Body of pancreas (tissue), 4 donors: ENCODE measurements at regions not wholly inside any gene's neighbourhood (a gene's known extent, or its start where the extent isn't known, plus 50 kb on each side); places are given as distances from the start of the nearest gene placed in this dataset.

Source experiments
- ATAC-seq: fragments of 150-250 bp; one replicate; pipeline ENCODE4 v1.9.1; 2016
- DNase-seq, 4 donors: peaks; one replicate each; pipeline ENCODE4 v3.0.0-alpha.2; 2019
- H3K27ac ChIP-seq, 4 donors: fragments of 200-600 bp; sonication (generic); 1 replicate in 3 of 4; 2 replicates in 1 of 4; pipeline versions ENCODE4 v1.5.1 to v1.6.1; 2016 to 2019; ENCODE audit warnings: mild to moderate bottlenecking in 1 of 4, mixed read lengths in 1 of 4, moderate library complexity in 1 of 4
- H3K27me3 ChIP-seq, 2 donors: fragments of 200-600 bp; sonication (generic); one replicate each; pipeline ENCODE4 v1.6.0; 2016; ENCODE audit warnings: mild to moderate bottlenecking in 1 of 2
- H3K36me3 ChIP-seq, 2 donors: fragments of 200-600 bp; sonication (generic); replicated peaks in 1 of 2; 2 replicates each; pipeline ENCODE4 v1.5.1; 2016; ENCODE audit warnings: low read depth in 2 of 2; ENCODE audit not compliant: insufficient read depth in 1 of 2
- H3K4me1 ChIP-seq: fragments of 200-600 bp; sonication (generic); one replicate; pipeline ENCODE4 v1.6.0; 2016
- H3K4me3 ChIP-seq, 2 donors: fragments of 200-600 bp; sonication (generic); 1 replicate in 1 of 2; 2 replicates in 1 of 2; pipeline ENCODE4 v1.5.1; 2016 to 2019
- H3K9me3 ChIP-seq, 3 donors: fragments of 200-600 bp; sonication (generic); 1 replicate in 2 of 3; 2 replicates in 1 of 3; pipeline ENCODE4 v1.5.1; 2016
- CTCF ChIP-seq, 7 experiments: fragments of 450-650 bp in 4 of 7; fragments of 200-600 bp in 3 of 7; sonication (generic) in 3 of 7; IDR thresholded peaks; one replicate each; pipeline ENCODE4 v1.5.1; 2016 to 2019; ENCODE audit warnings: antibody characterized with exemption in 7 of 7
- POLR2A ChIP-seq, 3 donors: fragments of 450-650 bp; IDR thresholded peaks; one replicate each; pipeline ENCODE4 v1.6.1; 2016; ENCODE audit warnings: antibody characterized with exemption in 3 of 3, mild to moderate bottlenecking in 2 of 3
- WGBS, 2 donors: methylation state at CpG; one replicate each; pipeline ENCODE4 v1.1.5; 2017; 5-methylcytosine and 5-hydroxymethylcytosine counted together
- intact Hi-C: fragments of 100-400 bp; cut with DNase I; formaldehyde crosslinking; loops from one replicate; pipeline ENCODE4 v1.15.1; 2023

GRCh38 chr10:106044503-106044902, 1120.0 kb downstream of the SORCS1 start:
- no peak for DNase-seq
- no peaks in the 10 kb centered on the region for H3K9me3 ChIP-seq
- no peaks in the 10 kb centered on the region for H3K4me1 ChIP-seq
- no peak overlapping the region for H3K4me3 ChIP-seq
- no peaks in the 10 kb centered on the region for H3K36me3 ChIP-seq
- WGBS, 2 donors: 23 to 41% methylated on average over 2 of the region's 2 CpGs
- no peak overlapping the region for H3K27ac ChIP-seq
- ATAC-seq: no peak
- no peaks in the 10 kb centered on the region for H3K27me3 ChIP-seq
- TF ChIP-seq POLR2A (IDR thresholded peaks at IDR 0.05): no peak
- no peak for TF ChIP-seq CTCF (IDR thresholded peaks at IDR 0.05)
- intact Hi-C loops: no loop called here

DNA sequence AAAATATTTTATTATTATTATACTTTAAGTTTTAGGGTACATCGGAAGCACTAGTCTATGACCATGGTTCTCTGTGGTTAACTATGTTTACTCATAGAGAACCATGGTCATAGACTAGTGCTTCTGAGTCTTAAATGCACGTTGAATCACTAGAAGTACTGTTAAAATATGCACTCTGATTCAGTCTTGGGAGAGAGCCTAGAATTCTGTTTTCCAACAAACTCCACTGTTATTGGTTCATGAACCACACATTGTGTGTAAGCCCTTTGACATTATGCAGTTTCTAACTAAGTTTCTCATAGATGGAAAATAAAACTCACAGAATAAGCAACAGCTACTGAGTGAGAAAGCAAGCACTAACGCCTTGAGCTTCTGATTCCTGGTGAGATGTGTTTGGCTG, 1120.6 kb downstream of the SORCS1 start:
- WGBS, 2 donors: 54 to 58% methylated on average over 3 of the region's 3 CpGs
- intact Hi-C loops: no loop called here
- Histone ChIP-seq H3K27me3 (no peaks in the 10 kb centered on the region), H3K9me3 (no peaks in the 10 kb centered on the region), H3K4me3 (no peak overlapping the region), H3K36me3 (no peaks in the 10 kb centered on the region), H3K27ac (no peak overlapping the region), H3K4me1 (no peaks in the 10 kb centered on the region)
- no peak for ATAC-seq
- TF ChIP-seq CTCF (IDR thresholded peaks at IDR 0.05) (no peak), POLR2A (IDR thresholded peaks at IDR 0.05) (no peak)
- DNase-seq: no peak

- intact Hi-C loops: no loop called here
- no peak for TF ChIP-seq POLR2A (IDR thresholded peaks at IDR 0.05)
- TF ChIP-seq CTCF (IDR thresholded peaks at IDR 0.05): no peak
- Histone ChIP-seq H3K36me3 (no peaks in the 10 kb centered on the region), H3K27me3 (no peaks in the 10 kb centered on the region), H3K9me3 (no peaks in the 10 kb centered on the region), H3K4me1 (no peaks in the 10 kb centered on the region), H3K27ac (no peak overlapping the region), H3K4me3 (no peak overlapping the region)
- no peak for ATAC-seq
- WGBS, 2 donors: 88 to 100% methylated on average over 1 of the region's 1 CpG
- DNase-seq: no peak
Observed at GRCh38 chr10:106038246-106038645, 1126.3 kb downstream of the SORCS1 start.

DNA sequence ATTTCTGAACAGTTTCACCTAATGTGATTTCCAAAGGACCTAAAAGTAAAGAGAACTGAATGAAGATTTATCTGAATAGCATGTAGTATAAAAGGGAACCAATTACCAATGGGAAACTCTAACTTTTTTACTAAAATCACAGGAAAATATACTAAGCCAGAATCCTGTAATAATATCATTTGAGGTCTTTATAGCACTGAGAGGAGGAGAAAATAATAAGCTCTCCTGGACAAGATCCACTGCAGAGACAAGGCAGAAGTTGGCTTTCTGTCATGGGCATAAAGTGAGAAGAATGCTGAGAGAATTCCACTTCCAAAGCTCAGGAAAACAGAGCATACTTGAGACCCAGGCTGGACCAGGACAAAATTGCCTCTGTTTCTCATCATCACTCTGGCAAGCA, 1131.4 kb downstream of the SORCS1 start:
- ATAC-seq (no peak), DNase-seq (no peak)
- H3K4me3 ChIP-seq: no peak overlapping the region
- no peaks in the 10 kb centered on the region for H3K27me3 ChIP-seq
- H3K9me3 ChIP-seq: no peaks in the 10 kb centered on the region
- intact Hi-C loops: no loop called here
- TF ChIP-seq CTCF (IDR thresholded peaks at IDR 0.05): no peak
- no peak for TF ChIP-seq POLR2A (IDR thresholded peaks at IDR 0.05)
- no peak overlapping the region for H3K27ac ChIP-seq
- H3K4me1 ChIP-seq: no peaks in the 10 kb centered on the region
- no peaks in the 10 kb centered on the region for H3K36me3 ChIP-seq

DNA sequence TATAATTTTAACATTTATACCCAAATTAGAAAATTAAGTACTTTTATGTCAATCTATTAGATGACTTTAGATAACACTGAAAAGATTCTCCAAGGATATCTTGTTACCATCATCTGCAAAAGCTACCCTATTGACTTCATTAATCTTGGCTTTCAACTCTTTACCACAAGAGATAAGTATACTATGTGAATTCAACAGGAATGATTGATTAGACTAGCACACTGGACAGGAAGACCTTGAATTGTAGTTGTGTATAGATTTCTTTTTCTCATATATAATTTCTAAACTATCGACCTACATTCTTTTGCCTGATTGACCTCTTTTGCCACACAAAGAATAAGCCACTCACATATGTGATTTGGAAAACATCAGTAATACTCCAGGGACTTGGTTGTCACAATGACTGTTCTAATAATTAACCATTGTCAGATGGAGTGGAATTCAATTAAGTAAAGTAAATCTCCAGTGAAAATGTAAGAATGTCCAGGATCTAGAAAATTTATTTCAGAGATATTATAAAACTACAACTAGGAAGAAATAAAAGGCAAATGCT, 1132.0 kb downstream of the SORCS1 start:
- Histone ChIP-seq H3K27me3 (no peaks in the 10 kb centered on the region), H3K9me3 (no peaks in the 10 kb centered on the region), H3K4me1 (no peaks in the 10 kb centered on the region), H3K4me3 (no peak overlapping the region), H3K27ac (no peak overlapping the region), H3K36me3 (no peaks in the 10 kb centered on the region)
- DNase-seq (no peak), ATAC-seq (no peak)
- TF ChIP-seq CTCF (IDR thresholded peaks at IDR 0.05): no peak
- no peak for TF ChIP-seq POLR2A (IDR thresholded peaks at IDR 0.05)
- 14 to 21% methylated on average over 1 of the region's 1 CpG for WGBS, 2 donors
- intact Hi-C loops: no loop called here
